GM12873 (cell line): ENCODE measurements at regions not wholly inside any gene's neighbourhood (a gene's known extent, or its start where the extent isn't known, plus 50 kb on each side); places are given as distances from the start of the nearest gene placed in this dataset.

Experiments
- CTCF ChIP-seq: IDR thresholded peaks from 2 replicates; pipeline ENCODE4 v1.5.1; 2012; ENCODE audit warnings: low read depth, mild to moderate bottlenecking, moderate library complexity, low read length, control low read depth; ENCODE audit not compliant: insufficient read depth; ENCODE audit errors: missing control alignments

GRCh38 chr3:124372775-124373174 lies 357.5 kb upstream of the UMPS start:
- no peak for TF ChIP-seq CTCF

GRCh38 chr3:124373524-124373923 lies 356.7 kb upstream of the UMPS start:
- no peak for TF ChIP-seq CTCF

GRCh38 chr3:124374583-124374982 lies 355.7 kb upstream of the UMPS start:
- TF ChIP-seq CTCF = no peak

GRCh38 chr3:124381575-124382333 lies 348.5 kb upstream of the UMPS start:
- no peak for TF ChIP-seq CTCF

GRCh38 chr3:124383051-124383450 lies 347.2 kb upstream of the UMPS start:
- TF ChIP-seq CTCF = no peak

- TF ChIP-seq CTCF = no peak
Observed at GRCh38 chr3:124383846-124384466, 346.3 kb upstream of the UMPS start.

- TF ChIP-seq CTCF = no peak
Observed at GRCh38 chr3:124384527-124384926, 345.7 kb upstream of the UMPS start.
